ENCODE measurements at regions not wholly inside any gene's neighbourhood (a gene's known extent, or its start where the extent isn't known, plus 50 kb on each side); places are given as distances from the start of the nearest gene placed in this dataset.

- TF ChIP-seq, protein P1, sequence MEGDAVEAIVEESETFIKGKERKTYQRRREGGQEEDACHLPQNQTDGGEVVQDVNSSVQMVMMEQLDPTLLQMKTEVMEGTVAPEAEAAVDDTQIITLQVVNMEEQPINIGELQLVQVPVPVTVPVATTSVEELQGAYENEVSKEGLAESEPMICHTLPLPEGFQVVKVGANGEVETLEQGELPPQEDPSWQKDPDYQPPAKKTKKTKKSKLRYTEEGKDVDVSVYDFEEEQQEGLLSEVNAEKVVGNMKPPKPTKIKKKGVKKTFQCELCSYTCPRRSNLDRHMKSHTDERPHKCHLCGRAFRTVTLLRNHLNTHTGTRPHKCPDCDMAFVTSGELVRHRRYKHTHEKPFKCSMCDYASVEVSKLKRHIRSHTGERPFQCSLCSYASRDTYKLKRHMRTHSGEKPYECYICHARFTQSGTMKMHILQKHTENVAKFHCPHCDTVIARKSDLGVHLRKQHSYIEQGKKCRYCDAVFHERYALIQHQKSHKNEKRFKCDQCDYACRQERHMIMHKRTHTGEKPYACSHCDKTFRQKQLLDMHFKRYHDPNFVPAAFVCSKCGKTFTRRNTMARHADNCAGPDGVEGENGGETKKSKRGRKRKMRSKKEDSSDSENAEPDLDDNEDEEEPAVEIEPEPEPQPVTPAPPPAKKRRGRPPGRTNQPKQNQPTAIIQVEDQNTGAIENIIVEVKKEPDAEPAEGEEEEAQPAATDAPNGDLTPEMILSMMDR (conservative IDR thresholded peaks at IDR 0.05; ENCODE audit: low read depth, low read length): no peak
- TF ChIP-seq EZH2 (IDR thresholded peaks at IDR 0.05; ENCODE audit: low read length, unreplicated experiment) (no peak), EZH2phosphoT487 (IDR thresholded peaks at IDR 0.05; ENCODE audit: borderline replicate concordance, low read length) (no peak)
These were observed 267.6 kb downstream of the RND3 start for GRCh38 chr2:150219861-150220260.

Measured in PC-3 (cell line).